ENCODE measurements at regions not wholly inside any gene's neighbourhood (a gene's known extent, or its start where the extent isn't known, plus 50 kb on each side); places are given as distances from the start of the nearest gene placed in this dataset.

DNA sequence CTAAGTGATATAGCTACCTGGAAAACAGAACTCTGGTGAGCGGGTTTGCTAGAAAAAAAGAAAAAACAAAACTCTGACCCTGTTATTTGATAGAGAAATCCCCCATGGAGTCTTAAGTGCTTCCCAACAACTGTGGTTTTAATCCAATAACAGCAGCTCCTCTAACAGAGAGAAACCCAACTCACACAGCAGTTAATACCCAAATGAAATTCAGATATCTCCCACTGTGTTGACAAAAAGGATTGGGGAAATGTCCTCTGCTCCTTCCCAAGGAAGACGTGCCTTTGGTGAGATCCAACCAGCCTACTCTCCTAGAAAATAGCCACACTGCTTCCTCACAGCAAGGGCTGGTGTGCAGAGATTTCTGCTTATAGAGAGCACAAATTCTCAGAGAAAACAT lies 200.4 kb upstream of the FBXL4 start:
- TF ChIP-seq, protein P1, sequence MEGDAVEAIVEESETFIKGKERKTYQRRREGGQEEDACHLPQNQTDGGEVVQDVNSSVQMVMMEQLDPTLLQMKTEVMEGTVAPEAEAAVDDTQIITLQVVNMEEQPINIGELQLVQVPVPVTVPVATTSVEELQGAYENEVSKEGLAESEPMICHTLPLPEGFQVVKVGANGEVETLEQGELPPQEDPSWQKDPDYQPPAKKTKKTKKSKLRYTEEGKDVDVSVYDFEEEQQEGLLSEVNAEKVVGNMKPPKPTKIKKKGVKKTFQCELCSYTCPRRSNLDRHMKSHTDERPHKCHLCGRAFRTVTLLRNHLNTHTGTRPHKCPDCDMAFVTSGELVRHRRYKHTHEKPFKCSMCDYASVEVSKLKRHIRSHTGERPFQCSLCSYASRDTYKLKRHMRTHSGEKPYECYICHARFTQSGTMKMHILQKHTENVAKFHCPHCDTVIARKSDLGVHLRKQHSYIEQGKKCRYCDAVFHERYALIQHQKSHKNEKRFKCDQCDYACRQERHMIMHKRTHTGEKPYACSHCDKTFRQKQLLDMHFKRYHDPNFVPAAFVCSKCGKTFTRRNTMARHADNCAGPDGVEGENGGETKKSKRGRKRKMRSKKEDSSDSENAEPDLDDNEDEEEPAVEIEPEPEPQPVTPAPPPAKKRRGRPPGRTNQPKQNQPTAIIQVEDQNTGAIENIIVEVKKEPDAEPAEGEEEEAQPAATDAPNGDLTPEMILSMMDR (conservative IDR thresholded peaks at IDR 0.05): no peak
- no peak for TF ChIP-seq EZH2 (IDR thresholded peaks at IDR 0.05; ENCODE audit: low read depth)

Measured in PC-9 (cell line).